Heart right ventricle (tissue), 16 donors: ENCODE measurements at regions not wholly inside any gene's neighbourhood (a gene's known extent, or its start where the extent isn't known, plus 50 kb on each side); places are given as distances from the start of the nearest gene placed in this dataset.

Experiments
- ATAC-seq, 8 donors: fragments of 200-7000 bp; cut with Tn5 transposase; one replicate each; pipeline ENCODE4 v1.9.1; 2020; ENCODE audit warnings: mild to moderate bottlenecking in 8 of 8, moderate library complexity in 8 of 8, moderate number of reproducible peaks in 1 of 8
- DNase-seq, 2 donors: peaks; one replicate each; pipeline ENCODE4 v3.0.0-alpha.2; 2020
- H3K27ac ChIP-seq, 10 donors: fragments of 200-600 bp; sonication (generic) in 2 of 10; one replicate each; pipeline versions ENCODE4 v1.5.0 to v1.8.0; 2020 to 2022; ENCODE audit warnings: mild to moderate bottlenecking in 3 of 10
- H3K27me3 ChIP-seq, 7 donors: fragments of 200-600 bp; one replicate each; pipeline ENCODE4 v1.8.0; 2021 to 2022; ENCODE audit warnings: mild to moderate bottlenecking in 2 of 7
- H3K36me3 ChIP-seq, 9 donors: fragments of 200-600 bp; sonication (generic) in 1 of 9; one replicate each; pipeline versions ENCODE4 v1.5.0 to v1.8.0; 2020 to 2022; ENCODE audit warnings: mild to moderate bottlenecking in 2 of 9
- H3K4me1 ChIP-seq, 9 donors: fragments of 200-600 bp; sonication (generic) in 1 of 9; one replicate each; pipeline versions ENCODE4 v1.5.0 to v1.8.0; 2020 to 2022; ENCODE audit warnings: mild to moderate bottlenecking in 4 of 9
- H3K4me3 ChIP-seq, 10 donors: fragments of 200-600 bp; sonication (generic) in 2 of 10; one replicate each; pipeline versions ENCODE4 v1.5.0 to v1.8.0; 2020 to 2022; ENCODE audit warnings: mild to moderate bottlenecking in 7 of 10, moderate library complexity in 2 of 10
- H3K9me3 ChIP-seq, 11 donors: fragments of 200-600 bp in 10 of 11; sonication (generic) in 2 of 11; one replicate each; pipeline versions ENCODE4 v1.5.0 to v1.8.0; 2013 to 2022; ENCODE audit warnings: mild to moderate bottlenecking in 2 of 11, control low read depth in 1 of 11, moderate library complexity in 1 of 11
- CTCF ChIP-seq, 9 donors: fragments of 200-600 bp; sonication (generic) in 2 of 9; IDR thresholded peaks; one replicate each; pipeline versions ENCODE4 v1.5.0 to v1.8.0; 2021 to 2022; ENCODE audit warnings: antibody characterized with exemption in 9 of 9, mild to moderate bottlenecking in 5 of 9, moderate library complexity in 1 of 9
- WGBS, 2 donors: extraction: QIAGEN DNeasy Blood & Tissue Kit; methylation state at CpG; one replicate each; pipeline ENCODE4 v1.1.7; 2013; ENCODE audit warnings: inconsistent platforms in 1 of 2; 5-methylcytosine and 5-hydroxymethylcytosine counted together
- intact Hi-C, 10 donors: fragments of 100-400 bp; cut with DNase I; formaldehyde crosslinking; loops; one replicate each; pipeline versions ENCODE4 v1.11.1 to v1.14.2; 2022
- donor health status: Arrhythmogenic right ventricular cardiomyopathy.
- donor health status: ischemic (EF 13 %, LVEDD 7.1; RV severe dilation, severe dysfunction).
- donor health status: healthy with polysubstance abuse.
- donor health status: DM: no; HTN: yes; CAD: no.
- donor health status: DM: no; HTN: no; CAD: no.
- donor health status: ischemic (EF 25% LVEDD 6.9; RV normal size, moderate dysfunction).
- donor health status: ischemic (EF 25% LVEDD 5.7; RV mildly dilated, moderate dysfunction).
- donor health status: healthy.
- donor health status: DM: yes; HTN: yes; CAD: no.
- donor health status: Ischemic cardiomyopathy.
- donor health status: ischemic (EF 35%, LVEDD 5.7; RV mildly dilated, moderate dysfunction).
- donor health status: nonischemic (EF 11% LVEDD 7.7; RV severe dilation, severe dysfunction).
- donor health status: DM: yes; HTN: yes; CAD: no.
- donor health status: PGD.
- donor health status: ischemic (EF 29% LVEDD 5.4; RV normal size, mild dysfunction).
- donor health status: nonischemic (EF 23%, LVEDD 6.1; RV moderate dilation, normal function).

- no peak overlapping the region for H3K4me3 ChIP-seq
- no peak for DNase-seq
- intact Hi-C loops, result no loop called here
- ATAC-seq, result peak in 4 of 8 donors; percentile 34 to 75 (median 54)
- H3K27me3 ChIP-seq, result no peaks in the 10 kb centered on the region
- WGBS, 2 donors, result 77 to 89% methylated on average over 3 of the region's 3 CpGs
- H3K4me1 ChIP-seq, result peaks cover 3 to 15% (median 11%) of the 10 kb centered on the region in 9 donors
- H3K27ac ChIP-seq, result peak overlapping the region in 3 of 10 donors; percentile 23 to 41 (median 41)
- H3K9me3 ChIP-seq, result peaks cover 0 to 10% (median 6%) of the 10 kb centered on the region in 11 donors
- no peak for TF ChIP-seq CTCF (IDR thresholded peaks at IDR 0.05)
- no peaks in the 10 kb centered on the region for H3K36me3 ChIP-seq
These were observed 132.6 kb downstream of the GNAT3 start for GRCh38 chr7:80379034-80379982.

GRCh38 chr7:80374321-80374720, 137.5 kb downstream of the GNAT3 start:
- no peak for TF ChIP-seq CTCF (IDR thresholded peaks at IDR 0.05)
- WGBS, 2 donors, result 92 to 93% methylated on average over 4 of the region's 4 CpGs
- DNase-seq (no peak), ATAC-seq (no peak)
- Histone ChIP-seq H3K9me3 (peaks cover 0 to 10% (median 6%) of the 10 kb centered on the region in 11 donors), H3K27ac (no peak overlapping the region), H3K4me3 (no peak overlapping the region), H3K27me3 (no peaks in the 10 kb centered on the region), H3K4me1 (peaks cover 2 to 9% (median 7%) of the 10 kb centered on the region in 9 donors), H3K36me3 (no peaks in the 10 kb centered on the region)
- intact Hi-C loops, result no loop called here

GRCh38 chr7:80373429-80374032, 138.3 kb downstream of the GNAT3 start:
- Histone ChIP-seq H3K4me3 (no peak overlapping the region), H3K9me3 (peaks cover 0 to 10% (median 6%) of the 10 kb centered on the region in 11 donors), H3K4me1 (peaks cover 0 to 1% (median 0%) of the 10 kb centered on the region in 9 donors), H3K27ac (no peak overlapping the region), H3K27me3 (no peaks in the 10 kb centered on the region), H3K36me3 (no peaks in the 10 kb centered on the region)
- intact Hi-C loops, result no loop called here
- no peak for ATAC-seq
- 92% methylated on average over 4 of the region's 4 CpGs for WGBS, 2 donors
- no peak for TF ChIP-seq CTCF (IDR thresholded peaks at IDR 0.05)
- no peak for DNase-seq

GRCh38 chr7:80372415-80372814, 139.4 kb downstream of the GNAT3 start:
- no peak overlapping the region for H3K27ac ChIP-seq
- 86 to 90% methylated on average over 2 of the region's 2 CpGs for WGBS, 2 donors
- H3K27me3 ChIP-seq, result no peaks in the 10 kb centered on the region
- H3K9me3 ChIP-seq, result peaks cover 0 to 10% (median 6%) of the 10 kb centered on the region in 11 donors
- no peaks in the 10 kb centered on the region for H3K36me3 ChIP-seq
- ATAC-seq (no peak), DNase-seq (no peak)
- no peak overlapping the region for H3K4me3 ChIP-seq
- intact Hi-C loops, result no loop called here
- H3K4me1 ChIP-seq, result no peaks in the 10 kb centered on the region
- TF ChIP-seq CTCF (IDR thresholded peaks at IDR 0.05), result no peak
